ENCODE measurements at regions not wholly inside any gene's neighbourhood (a gene's known extent, or its start where the extent isn't known, plus 50 kb on each side); places are given as distances from the start of the nearest gene placed in this dataset.

GRCh38 chr2:219733746-219734145, 106.3 kb downstream of the SLC4A3 start:
- H3K9me3 ChIP-seq = no peaks in the 10 kb centered on the region
- TF ChIP-seq EP300 (IDR thresholded peaks at IDR 0.05) = no peak
- TF ChIP-seq POLR2AphosphoS5 (IDR thresholded peaks at IDR 0.05) = no peak
- TF ChIP-seq CTCF (IDR thresholded peaks at IDR 0.05) = no peak
- no peak for TF ChIP-seq POLR2A (IDR thresholded peaks at IDR 0.05)

DNA sequence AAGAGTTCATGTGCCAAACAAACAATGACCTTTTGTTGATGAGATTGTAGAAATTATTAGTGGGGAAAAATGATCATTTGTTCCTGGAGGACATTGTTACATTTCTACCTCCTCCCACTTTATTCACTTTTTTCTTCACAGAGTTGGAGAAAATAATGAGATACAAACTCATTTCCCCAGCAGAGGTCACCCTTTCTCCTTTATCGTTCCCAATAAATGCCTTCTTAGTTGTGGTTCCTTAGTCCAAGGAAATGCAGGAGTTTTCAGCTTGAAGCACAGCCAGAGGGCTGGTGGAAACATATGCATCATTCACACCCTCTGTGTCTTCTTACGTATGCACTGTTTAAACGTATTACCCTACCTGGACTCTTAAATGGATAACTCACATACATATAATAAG, 108.8 kb downstream of the SLC4A3 start:
- peak in 1 of 2 donors; percentile 87 for DNase-seq
- no peaks in the 10 kb centered on the region for H3K4me1 ChIP-seq
- TF ChIP-seq EP300 (IDR thresholded peaks at IDR 0.05) (no peak), POLR2AphosphoS5 (IDR thresholded peaks at IDR 0.05) (no peak), CTCF (IDR thresholded peaks at IDR 0.05) (peak in 4 of 7 experiments; percentile 26 to 46 (median 33))
- no peak overlapping the region for H3K4me3 ChIP-seq
- H3K36me3 ChIP-seq = no peaks in the 10 kb centered on the region
- H3K27me3 ChIP-seq = peaks cover 0 to 26% (median 0%) of the 10 kb centered on the region in 3 donors
- 5 to 10% (median 6%) methylated on average over 3 of the region's 3 CpGs for whole genome bisulfite sequencing, 5 donors
- H3K9me3 ChIP-seq = no peaks in the 10 kb centered on the region
- no peak overlapping the region for H3K27ac ChIP-seq
- intact Hi-C loops (cut with DNase I; ENCODE audit: low total_unique reads) = no loop called here

More at GRCh38 chr2:219733746-219734145, 106.3 kb downstream of the SLC4A3 start:
- no peak overlapping the region for H3K4me3 ChIP-seq
- WGBS, 5 donors = 65 to 82% (median 72%) methylated on average over 2 of the region's 2 CpGs
- H3K4me1 ChIP-seq = peaks cover 0 to 9% (median 3%) of the 10 kb centered on the region in 4 donors
- intact Hi-C loops (cut with DNase I; ENCODE audit: low total_unique reads) = no loop called here
- DNase-seq = no peak
- H3K36me3 ChIP-seq = no peaks in the 10 kb centered on the region
- peaks cover 0 to 26% (median 0%) of the 10 kb centered on the region in 3 donors for H3K27me3 ChIP-seq
- no peak overlapping the region for H3K27ac ChIP-seq

DNA sequence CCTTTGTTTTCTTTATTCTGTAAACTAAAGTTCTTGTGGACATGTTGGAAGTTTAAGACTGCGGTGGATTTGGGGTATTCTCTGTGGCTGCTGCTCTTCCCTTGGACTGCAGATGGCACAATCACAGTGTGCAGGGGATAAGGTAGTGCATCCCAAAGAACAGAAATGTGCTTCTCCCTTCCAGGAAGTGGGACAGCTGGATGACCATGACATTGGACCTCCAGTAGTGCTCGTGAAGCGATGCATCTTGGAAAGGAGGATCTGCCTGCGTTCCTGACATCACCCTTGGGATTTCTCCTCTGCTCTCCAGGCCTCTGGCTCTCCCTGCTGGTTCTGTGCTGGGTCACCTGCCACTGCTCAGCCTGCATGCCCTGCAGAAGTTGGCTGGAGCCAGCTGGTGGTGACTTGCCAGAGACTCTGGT, 109.9 kb downstream of the SLC4A3 start:
- DNase-seq = peak in 1 of 2 donors; percentile 61
- Histone ChIP-seq H3K9me3 (no peaks in the 10 kb centered on the region), H3K27me3 (peaks cover 0 to 26% (median 0%) of the 10 kb centered on the region in 3 donors), H3K4me1 (no peaks in the 10 kb centered on the region), H3K36me3 (no peaks in the 10 kb centered on the region), H3K27ac (no peak overlapping the region), H3K4me3 (no peak overlapping the region)
- 61 to 75% (median 66%) methylated on average over 4 of the region's 4 CpGs for WGBS, 5 donors
- intact Hi-C loops (cut with DNase I; ENCODE audit: low total_unique reads) = no loop called here
- TF ChIP-seq CTCF (IDR thresholded peaks at IDR 0.05) (no peak), EP300 (IDR thresholded peaks at IDR 0.05) (no peak), POLR2A (IDR thresholded peaks at IDR 0.05) (no peak), POLR2AphosphoS5 (IDR thresholded peaks at IDR 0.05) (no peak)

GRCh38 chr2:219739066-219739465, 111.6 kb downstream of the SLC4A3 start:
- peak in 1 of 2 donors; percentile 27 for DNase-seq
- H3K27me3 ChIP-seq = peaks cover 0 to 13% (median 0%) of the 10 kb centered on the region in 3 donors
- no peak overlapping the region for H3K4me3 ChIP-seq
- intact Hi-C loops (cut with DNase I; ENCODE audit: low total_unique reads) = no loop called here
- H3K27ac ChIP-seq = no peak overlapping the region
- no peaks in the 10 kb centered on the region for H3K4me1 ChIP-seq
- H3K9me3 ChIP-seq = no peaks in the 10 kb centered on the region
- no peak for TF ChIP-seq POLR2AphosphoS5 (IDR thresholded peaks at IDR 0.05)
- no peak for TF ChIP-seq CTCF (IDR thresholded peaks at IDR 0.05)
- TF ChIP-seq EP300 (IDR thresholded peaks at IDR 0.05) = no peak
- TF ChIP-seq POLR2A (IDR thresholded peaks at IDR 0.05) = no peak
- 55 to 65% (median 60%) methylated on average over 4 of the region's 4 CpGs for WGBS, 5 donors
- no peaks in the 10 kb centered on the region for H3K36me3 ChIP-seq
